Loucy (cell line): ENCODE measurements at regions not wholly inside any gene's neighbourhood (a gene's known extent, or its start where the extent isn't known, plus 50 kb on each side); places are given as distances from the start of the nearest gene placed in this dataset.

Experiments
- H2AFZ ChIP-seq: fragments of 200-600 bp; sonication (generic); 2 replicates; pipeline ENCODE4 v1.6.0; 2016; ENCODE audit warnings: antibody characterized with exemption, mild to moderate bottlenecking, low read length, moderate library complexity
- H3F3A ChIP-seq: fragments of 200-600 bp; 2 replicates; pipeline ENCODE4 v1.6.0; 2016; ENCODE audit warnings: antibody characterized with exemption, low read depth, mild to moderate bottlenecking
- H3K27me3 ChIP-seq: fragments of 200-600 bp; sonication (generic); 2 replicates; pipeline ENCODE4 v1.6.1; 2014; ENCODE audit warnings: low read length, mild to moderate bottlenecking; ENCODE audit not compliant: insufficient read depth, poor library complexity, severe bottlenecking
- H3K36me3 ChIP-seq: fragments of 200-600 bp; sonication (generic); 2 replicates; pipeline ENCODE4 v1.6.1; 2016; ENCODE audit warnings: low read length; ENCODE audit not compliant: insufficient read depth
- H3K4me1 ChIP-seq: fragments of 200-600 bp; sonication (generic); 2 replicates; pipeline ENCODE4 v1.5.1; 2014; ENCODE audit warnings: low read length, mild to moderate bottlenecking; ENCODE audit not compliant: insufficient read depth, poor library complexity, severe bottlenecking
- H3K4me2 ChIP-seq: fragments of 200-600 bp; sonication (generic); 2 replicates; pipeline ENCODE4 v1.6.0; 2014; ENCODE audit warnings: antibody characterized with exemption, low read length, low read depth, mild to moderate bottlenecking; ENCODE audit not compliant: poor library complexity, severe bottlenecking
- H3K4me3 ChIP-seq: fragments of 200-600 bp; sonication (generic); 2 replicates; pipeline ENCODE4 v1.5.1; 2014; ENCODE audit warnings: low read length, mild to moderate bottlenecking, mixed read lengths; ENCODE audit not compliant: poor library complexity, severe bottlenecking
- H3K79me2 ChIP-seq: fragments of 200-600 bp; sonication (generic); 2 replicates; pipeline ENCODE4 v1.6.1; 2014; ENCODE audit warnings: low read length; ENCODE audit not compliant: insufficient read depth
- H3K9ac ChIP-seq: fragments of 200-600 bp; sonication (generic); 2 replicates; pipeline ENCODE4 v1.6.0; 2014; ENCODE audit warnings: mild to moderate bottlenecking, low read depth, low read length, moderate library complexity; ENCODE audit not compliant: poor library complexity, severe bottlenecking
- H3K9me2 ChIP-seq: fragments of 200-600 bp; sonication (generic); replicated peaks from 2 replicates; pipeline ENCODE4 v1.6.1; 2016; ENCODE audit warnings: low read depth, low read length, mixed read lengths
- H3K9me3 ChIP-seq: fragments of 200-600 bp; sonication (generic); 2 replicates; pipeline ENCODE4 v1.6.1; 2014; ENCODE audit warnings: mild to moderate bottlenecking, antibody characterized with exemption, low read length, low read depth; ENCODE audit not compliant: insufficient read depth
- H4K20me1 ChIP-seq: fragments of 200-600 bp; sonication (generic); 2 replicates; pipeline ENCODE4 v1.6.0; 2014; ENCODE audit warnings: antibody characterized with exemption, low read length, mild to moderate bottlenecking; ENCODE audit not compliant: insufficient read depth, poor library complexity, severe bottlenecking
- EZH2phosphoT487 ChIP-seq: fragments of 200-600 bp; IDR thresholded peaks from 2 replicates; pipeline ENCODE4 v1.6.1; 2018; ENCODE audit warnings: antibody characterized with exemption, mild to moderate bottlenecking, moderate library complexity, borderline replicate concordance
- TF ChIP-seq, protein P1 (sequence below): fragments of 200-600 bp; sonication (generic); conservative IDR thresholded peaks from 2 replicates; pipeline ENCODE4 v1.5.1; 2014; ENCODE audit warnings: mild to moderate bottlenecking, antibody characterized with exemption, low read length

DNA sequence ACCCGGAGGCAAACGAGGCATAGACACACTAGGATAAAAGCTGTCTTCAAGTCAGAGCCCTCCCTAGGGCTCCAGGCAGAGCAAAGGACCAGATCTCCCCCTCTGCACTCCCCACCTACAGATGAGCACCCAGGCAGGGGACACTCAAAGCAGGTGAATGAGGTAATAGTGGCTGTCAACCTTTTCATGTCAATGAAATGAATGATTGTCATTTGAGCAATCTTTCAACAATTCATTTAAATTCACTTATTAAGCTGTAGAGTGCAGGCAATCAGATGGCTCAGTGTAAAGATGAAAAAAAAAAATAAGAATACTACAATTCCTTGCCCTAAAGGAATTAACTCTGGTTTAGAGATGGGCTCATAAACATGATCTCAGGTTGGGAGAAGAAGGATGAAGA lies 427.8 kb upstream of the ISX start:
- no peaks in the 10 kb centered on the region for H3K27me3 ChIP-seq
- H3K9me2 ChIP-seq, result no peaks in the 10 kb centered on the region
- no peaks in the 10 kb centered on the region for H3F3A ChIP-seq
- no peak overlapping the region for H2AFZ ChIP-seq
- no peak overlapping the region for H3K4me3 ChIP-seq
- H3K9me3 ChIP-seq, result no peaks in the 10 kb centered on the region
- no peaks in the 10 kb centered on the region for H3K36me3 ChIP-seq
- H3K4me2 ChIP-seq, result no peak overlapping the region
- no peaks in the 10 kb centered on the region for H4K20me1 ChIP-seq
- no peaks in the 10 kb centered on the region for H3K4me1 ChIP-seq
- H3K79me2 ChIP-seq, result no peaks in the 10 kb centered on the region
- H3K9ac ChIP-seq, result no peak overlapping the region
- TF ChIP-seq, protein P1, sequence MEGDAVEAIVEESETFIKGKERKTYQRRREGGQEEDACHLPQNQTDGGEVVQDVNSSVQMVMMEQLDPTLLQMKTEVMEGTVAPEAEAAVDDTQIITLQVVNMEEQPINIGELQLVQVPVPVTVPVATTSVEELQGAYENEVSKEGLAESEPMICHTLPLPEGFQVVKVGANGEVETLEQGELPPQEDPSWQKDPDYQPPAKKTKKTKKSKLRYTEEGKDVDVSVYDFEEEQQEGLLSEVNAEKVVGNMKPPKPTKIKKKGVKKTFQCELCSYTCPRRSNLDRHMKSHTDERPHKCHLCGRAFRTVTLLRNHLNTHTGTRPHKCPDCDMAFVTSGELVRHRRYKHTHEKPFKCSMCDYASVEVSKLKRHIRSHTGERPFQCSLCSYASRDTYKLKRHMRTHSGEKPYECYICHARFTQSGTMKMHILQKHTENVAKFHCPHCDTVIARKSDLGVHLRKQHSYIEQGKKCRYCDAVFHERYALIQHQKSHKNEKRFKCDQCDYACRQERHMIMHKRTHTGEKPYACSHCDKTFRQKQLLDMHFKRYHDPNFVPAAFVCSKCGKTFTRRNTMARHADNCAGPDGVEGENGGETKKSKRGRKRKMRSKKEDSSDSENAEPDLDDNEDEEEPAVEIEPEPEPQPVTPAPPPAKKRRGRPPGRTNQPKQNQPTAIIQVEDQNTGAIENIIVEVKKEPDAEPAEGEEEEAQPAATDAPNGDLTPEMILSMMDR, result no peak
- TF ChIP-seq EZH2phosphoT487, result no peak

DNA sequence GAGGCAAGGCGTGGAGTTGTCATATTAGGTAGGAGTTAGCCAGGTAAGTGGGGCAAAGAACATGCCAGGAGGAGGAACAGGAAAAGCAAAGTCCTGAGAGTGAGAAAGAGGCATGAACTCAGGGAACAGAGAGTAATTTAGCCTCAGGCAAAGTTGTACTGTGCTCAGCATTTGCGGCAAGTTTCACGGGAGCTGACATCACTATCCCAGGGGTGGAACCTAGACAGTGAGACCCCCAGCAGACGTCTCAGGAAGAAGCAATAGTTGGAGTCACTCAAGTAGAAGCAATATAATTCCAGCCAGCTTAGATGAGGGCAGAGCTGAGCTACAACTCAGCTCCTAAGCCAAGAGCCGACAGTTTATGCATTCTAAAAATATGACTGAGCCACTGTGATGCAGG lies 426.0 kb upstream of the ISX start:
- Histone ChIP-seq H3K79me2 (no peaks in the 10 kb centered on the region), H3K4me3 (no peak overlapping the region), H4K20me1 (no peaks in the 10 kb centered on the region), H3K9ac (no peak overlapping the region), H3K27me3 (no peaks in the 10 kb centered on the region), H3K4me2 (no peak overlapping the region), H2AFZ (no peak overlapping the region), H3K9me3 (no peaks in the 10 kb centered on the region), H3F3A (no peaks in the 10 kb centered on the region), H3K4me1 (no peaks in the 10 kb centered on the region), H3K9me2 (no peaks in the 10 kb centered on the region), H3K36me3 (no peaks in the 10 kb centered on the region)
- TF ChIP-seq EZH2phosphoT487, result no peak
- TF ChIP-seq, protein P1, result no peak

DNA sequence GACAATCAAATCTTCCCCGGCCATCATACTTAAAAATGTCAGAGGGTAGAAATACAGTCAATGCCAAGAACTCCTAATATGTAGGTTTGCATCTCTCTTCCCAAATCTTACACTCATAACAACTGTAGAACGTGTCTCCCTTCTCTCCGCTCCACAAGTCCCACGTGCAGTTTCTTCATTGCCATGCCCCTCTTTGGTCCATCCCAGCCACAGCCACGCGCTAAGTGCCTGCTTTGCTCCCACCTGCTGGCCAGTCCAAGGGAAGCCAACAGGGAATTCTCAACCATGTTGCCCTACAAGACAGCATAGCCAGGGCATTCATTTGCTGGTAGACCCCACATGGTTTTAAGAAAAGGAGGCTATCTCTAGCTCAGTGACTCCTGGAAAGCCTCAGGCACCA lies 420.6 kb upstream of the ISX start:
- no peaks in the 10 kb centered on the region for H3K79me2 ChIP-seq
- H3K4me3 ChIP-seq, result no peak overlapping the region
- no peaks in the 10 kb centered on the region for H3K27me3 ChIP-seq
- H3K9ac ChIP-seq, result no peak overlapping the region
- no peaks in the 10 kb centered on the region for H3F3A ChIP-seq
- TF ChIP-seq, protein P1, result no peak
- TF ChIP-seq EZH2phosphoT487, result no peak
- no peaks in the 10 kb centered on the region for H3K36me3 ChIP-seq
- H2AFZ ChIP-seq, result no peak overlapping the region
- no peaks in the 10 kb centered on the region for H3K4me1 ChIP-seq
- no peak overlapping the region for H3K4me2 ChIP-seq
- H3K9me3 ChIP-seq, result no peaks in the 10 kb centered on the region
- H4K20me1 ChIP-seq, result no peaks in the 10 kb centered on the region
- H3K9me2 ChIP-seq, result no peaks in the 10 kb centered on the region
